Activated CD4-positive, alpha-beta T cell treated with anti-CD3 and anti-CD28 coated beads for 36 hours (primary cell): ENCODE measurements at regions not wholly inside any gene's neighbourhood (a gene's known extent, or its start where the extent isn't known, plus 50 kb on each side); places are given as distances from the start of the nearest gene placed in this dataset.
"Not testable (repeated sequence)": the region's sequence is repeated elsewhere in the genome, so short reads cannot be mapped to it uniquely, and the experiment has no call there.

Experiments
- ATAC-seq: fragments of 200-7000 bp; cut with Tn5 transposase; one replicate; pipeline ENCODE4 v1.10.0; 2021; ENCODE audit warnings: mild to moderate bottlenecking, moderate library complexity
- CTCF ChIA-PET: fragments of 350-600 bp; sonication (Branson Sonifier 250); formaldehyde crosslinking; loops from one replicate; lab custom pipeline; 2021; ENCODE audit warnings: antibody characterized with exemption; lab: Charles Lee
- POLR2A ChIA-PET: fragments of 350-600 bp; sonication (Branson Sonifier 250); formaldehyde crosslinking; loops from one replicate; lab custom pipeline; 2021; ENCODE audit warnings: antibody characterized with exemption, inconsistent platforms; lab: Charles Lee
- DNase-seq: peaks from one replicate; pipeline ENCODE4 v3.0.0-alpha.2; 2020
- H3K27ac Mint-ChIP-seq: one replicate; pipeline ENCODE4 v1.8.0; 2021; ENCODE audit warnings: mixed read lengths
- H3K27me3 Mint-ChIP-seq: one replicate; pipeline ENCODE4 v1.8.0; 2021; ENCODE audit warnings: mixed read lengths
- H3K36me3 Mint-ChIP-seq: one replicate; pipeline ENCODE4 v1.8.0; 2021; ENCODE audit warnings: low read depth, mixed read lengths
- H3K4me1 Mint-ChIP-seq: one replicate; pipeline ENCODE4 v1.8.0; 2021; ENCODE audit warnings: mixed read lengths
- H3K4me3 Mint-ChIP-seq: one replicate; pipeline ENCODE4 v1.8.0; 2021; ENCODE audit warnings: mild to moderate bottlenecking, moderate library complexity, mixed read lengths
- H3K9me3 Mint-ChIP-seq: one replicate; pipeline ENCODE4 v1.8.0; 2021; ENCODE audit warnings: low read depth, mixed read lengths
- intact Hi-C, 2 experiments: fragments of 100-400 bp; cut with DNase I in 1 of 2; cut with micrococcal nuclease in 1 of 2; formaldehyde crosslinking; loops; one replicate each; pipeline versions ENCODE4 v1.14.2 to v1.15.1; 2022 to 2024; cut with DNase I, micrococcal nuclease

GRCh38 chr3:75579981-75580782, 83.9 kb upstream of the FRG2C start:
- POLR2A ChIA-PET, result not testable (repeated sequence)
- H3K27me3 Mint-ChIP-seq, result peaks cover 27% of the 10 kb centered on the region

GRCh38 chr3:75582536-75582935, 81.6 kb upstream of the FRG2C start:
- DNase-seq, H3K4me1 Mint-ChIP-seq, POLR2A ChIA-PET, H3K27ac Mint-ChIP-seq, H3K4me3 Mint-ChIP-seq, H3K9me3 Mint-ChIP-seq, intact Hi-C loops, H3K36me3 Mint-ChIP-seq, ATAC-seq, CTCF ChIA-PET: not testable (repeated sequence)
- peaks cover 27% of the 10 kb centered on the region for H3K27me3 Mint-ChIP-seq

More at GRCh38 chr3:75579981-75580782, 83.9 kb upstream of the FRG2C start:
- H3K36me3 Mint-ChIP-seq, H3K27ac Mint-ChIP-seq, ATAC-seq, CTCF ChIA-PET, intact Hi-C loops, H3K9me3 Mint-ChIP-seq, H3K4me1 Mint-ChIP-seq: not testable (repeated sequence)
- DNase-seq, result peak; percentile 66
- H3K4me3 Mint-ChIP-seq, result peak overlapping the region; percentile 43

- H3K9me3 Mint-ChIP-seq, intact Hi-C loops, H3K4me1 Mint-ChIP-seq, CTCF ChIA-PET, POLR2A ChIA-PET, H3K36me3 Mint-ChIP-seq, H3K4me3 Mint-ChIP-seq, DNase-seq, ATAC-seq, H3K27ac Mint-ChIP-seq: not testable (repeated sequence)
- peaks cover 27% of the 10 kb centered on the region for H3K27me3 Mint-ChIP-seq
Measured at GRCh38 chr3:75583116-75583515, 81.0 kb upstream of the FRG2C start.

GRCh38 chr3:75587695-75588094, 76.4 kb upstream of the FRG2C start:
- ATAC-seq, POLR2A ChIA-PET, intact Hi-C loops, DNase-seq, H3K27ac Mint-ChIP-seq, H3K4me3 Mint-ChIP-seq, H3K36me3 Mint-ChIP-seq, H3K27me3 Mint-ChIP-seq, CTCF ChIA-PET, H3K4me1 Mint-ChIP-seq, H3K9me3 Mint-ChIP-seq: not testable (repeated sequence)

- H3K4me1 Mint-ChIP-seq, H3K27ac Mint-ChIP-seq, H3K36me3 Mint-ChIP-seq, CTCF ChIA-PET, DNase-seq, POLR2A ChIA-PET, intact Hi-C loops, ATAC-seq, H3K4me3 Mint-ChIP-seq, H3K27me3 Mint-ChIP-seq, H3K9me3 Mint-ChIP-seq: not testable (repeated sequence)
Measured at GRCh38 chr3:75590382-75590781, 73.7 kb upstream of the FRG2C start.

- peak; percentile 68 for DNase-seq
Measured at GRCh38 chr3:75604286-75604934, 59.7 kb upstream of the FRG2C start.

GRCh38 chr3:75607996-75608395, 56.1 kb upstream of the FRG2C start:
- H3K27me3 Mint-ChIP-seq, result peaks cover 10% of the 10 kb centered on the region
- DNase-seq, ATAC-seq, CTCF ChIA-PET, H3K4me3 Mint-ChIP-seq, H3K9me3 Mint-ChIP-seq, POLR2A ChIA-PET, H3K27ac Mint-ChIP-seq, H3K36me3 Mint-ChIP-seq, H3K4me1 Mint-ChIP-seq: not testable (repeated sequence)
- intact Hi-C loops, result loop anchor here in 1 of 2 experiments (5.0 kb wide), 1 partner anchor 1096 kb away; no protein-coding TSS in a partner anchor

More at GRCh38 chr3:75604286-75604934, 59.7 kb upstream of the FRG2C start:
- CTCF ChIA-PET, result interaction anchor here (0.6 to 1.5 kb wide), 3 partner anchors 12 to 1288 kb away, joined by 3 to 4 read pairs (median 3); no protein-coding TSS in a partner anchor
- ATAC-seq, H3K27ac Mint-ChIP-seq, H3K9me3 Mint-ChIP-seq, POLR2A ChIA-PET, H3K27me3 Mint-ChIP-seq, H3K36me3 Mint-ChIP-seq, H3K4me3 Mint-ChIP-seq, H3K4me1 Mint-ChIP-seq: not testable (repeated sequence)
- intact Hi-C loops, result loop anchor here in 1 of 2 experiments (2.0 kb wide), 1 partner anchor 38 kb away; no protein-coding TSS in a partner anchor

- H3K27ac Mint-ChIP-seq, H3K9me3 Mint-ChIP-seq, H3K4me1 Mint-ChIP-seq, H3K36me3 Mint-ChIP-seq, CTCF ChIA-PET, POLR2A ChIA-PET, ATAC-seq, H3K4me3 Mint-ChIP-seq: not testable (repeated sequence)
- intact Hi-C loops, result loop anchor here in 1 of 2 experiments (5.0 kb wide), 1 partner anchor 1097 kb away; no protein-coding TSS in a partner anchor
- DNase-seq, result peak; percentile 34
- peaks cover 10% of the 10 kb centered on the region for H3K27me3 Mint-ChIP-seq
Measured at GRCh38 chr3:75609598-75609997, 54.5 kb upstream of the FRG2C start.

- H3K27ac Mint-ChIP-seq, result no peak overlapping the region
- H3K4me1 Mint-ChIP-seq, result no peaks in the 10 kb centered on the region
- ATAC-seq (no peak), DNase-seq (no peak)
- H3K9me3 Mint-ChIP-seq, result no peaks in the 10 kb centered on the region
- intact Hi-C loops, result no loop called here
- peaks cover 10% of the 10 kb centered on the region for H3K27me3 Mint-ChIP-seq
- no peaks in the 10 kb centered on the region for H3K36me3 Mint-ChIP-seq
- POLR2A ChIA-PET, result no interaction called here
- CTCF ChIA-PET, result no interaction called here
- no peak overlapping the region for H3K4me3 Mint-ChIP-seq
Measured at GRCh38 chr3:75610773-75611172, 53.4 kb upstream of the FRG2C start.

GRCh38 chr3:75611724-75612460, 52.2 kb upstream of the FRG2C start:
- DNase-seq, result peak; percentile 48
- intact Hi-C loops, H3K9me3 Mint-ChIP-seq, H3K36me3 Mint-ChIP-seq, H3K4me1 Mint-ChIP-seq, CTCF ChIA-PET, POLR2A ChIA-PET, H3K4me3 Mint-ChIP-seq, H3K27ac Mint-ChIP-seq: not testable (repeated sequence)
- peaks cover 10% of the 10 kb centered on the region for H3K27me3 Mint-ChIP-seq
- peak; percentile 57 for ATAC-seq
